22Rv1 (cell line): ENCODE measurements at regions not wholly inside any gene's neighbourhood (a gene's known extent, or its start where the extent isn't known, plus 50 kb on each side); places are given as distances from the start of the nearest gene placed in this dataset.

Experiments used
- H3K27ac ChIP-seq: fragments of 450-650 bp; 2 replicates; pipeline ENCODE4 v1.5.1; 2017
- ZFX ChIP-seq: fragments of 450-650 bp; IDR thresholded peaks from 2 replicates; pipeline ENCODE4 v1.6.1; 2017; ENCODE audit warnings: antibody characterized with exemption, borderline replicate concordance
- TF ChIP-seq, protein P1 (sequence below): fragments of 450-650 bp; IDR thresholded peaks from 2 replicates; pipeline ENCODE4 v1.5.1; 2017; ENCODE audit warnings: mild to moderate bottlenecking

DNA sequence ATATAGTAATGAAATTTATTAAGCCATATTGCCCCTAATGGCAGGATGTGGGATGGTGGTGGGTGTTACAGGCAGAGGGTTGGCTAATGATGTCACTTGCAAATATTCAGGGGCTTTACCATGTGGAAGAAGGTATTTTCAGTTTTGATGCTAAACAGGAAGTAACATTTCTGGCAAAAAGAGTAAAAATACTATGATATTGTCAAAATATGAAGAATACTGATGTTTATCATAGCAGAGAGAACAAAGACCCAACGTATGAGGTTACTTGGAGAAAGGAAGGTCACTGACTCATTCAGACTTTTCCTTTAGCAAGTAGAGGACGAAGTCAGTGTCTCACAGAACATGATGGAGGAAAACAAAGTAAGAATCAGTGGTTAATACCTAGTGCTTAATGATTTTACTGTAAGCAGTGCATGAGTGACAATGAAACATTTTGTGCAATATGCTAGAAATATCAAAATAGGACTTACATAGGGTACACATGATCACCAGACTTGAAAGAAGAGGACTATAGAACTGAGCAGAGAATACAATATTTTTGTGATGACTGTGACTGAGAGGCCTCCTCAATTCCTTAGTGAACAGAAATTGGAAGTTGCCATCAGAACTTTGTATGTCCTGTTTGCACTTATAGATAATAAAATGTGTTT lies 89.7 kb upstream of the STEAP4 start:
- TF ChIP-seq, protein P1, sequence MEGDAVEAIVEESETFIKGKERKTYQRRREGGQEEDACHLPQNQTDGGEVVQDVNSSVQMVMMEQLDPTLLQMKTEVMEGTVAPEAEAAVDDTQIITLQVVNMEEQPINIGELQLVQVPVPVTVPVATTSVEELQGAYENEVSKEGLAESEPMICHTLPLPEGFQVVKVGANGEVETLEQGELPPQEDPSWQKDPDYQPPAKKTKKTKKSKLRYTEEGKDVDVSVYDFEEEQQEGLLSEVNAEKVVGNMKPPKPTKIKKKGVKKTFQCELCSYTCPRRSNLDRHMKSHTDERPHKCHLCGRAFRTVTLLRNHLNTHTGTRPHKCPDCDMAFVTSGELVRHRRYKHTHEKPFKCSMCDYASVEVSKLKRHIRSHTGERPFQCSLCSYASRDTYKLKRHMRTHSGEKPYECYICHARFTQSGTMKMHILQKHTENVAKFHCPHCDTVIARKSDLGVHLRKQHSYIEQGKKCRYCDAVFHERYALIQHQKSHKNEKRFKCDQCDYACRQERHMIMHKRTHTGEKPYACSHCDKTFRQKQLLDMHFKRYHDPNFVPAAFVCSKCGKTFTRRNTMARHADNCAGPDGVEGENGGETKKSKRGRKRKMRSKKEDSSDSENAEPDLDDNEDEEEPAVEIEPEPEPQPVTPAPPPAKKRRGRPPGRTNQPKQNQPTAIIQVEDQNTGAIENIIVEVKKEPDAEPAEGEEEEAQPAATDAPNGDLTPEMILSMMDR = no peak
- no peak for TF ChIP-seq ZFX

DNA sequence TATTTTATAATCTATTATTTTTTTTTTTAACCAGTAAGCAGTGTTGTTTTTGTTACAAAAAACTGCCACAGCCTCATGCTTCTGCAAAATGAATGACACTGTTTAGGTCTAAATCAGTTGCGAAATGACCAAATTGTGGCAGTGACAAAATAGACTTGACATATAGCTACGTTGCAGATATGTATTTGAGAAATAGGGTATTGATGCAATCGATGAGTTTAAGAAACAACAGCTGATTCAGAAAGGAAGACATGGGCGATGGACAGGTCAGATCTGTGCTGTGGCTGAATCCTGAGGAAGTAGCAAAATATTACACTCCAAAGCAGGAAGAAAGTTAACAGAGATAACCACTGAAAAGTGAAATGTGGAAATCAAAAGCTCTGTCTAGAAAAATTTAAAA lies 89.0 kb upstream of the STEAP4 start:
- no peak for TF ChIP-seq ZFX
- TF ChIP-seq, protein P1 = no peak
- H3K27ac ChIP-seq = no peak overlapping the region

More for the DNA sequence above, 89.7 kb upstream of the STEAP4 start:
- no peak overlapping the region for H3K27ac ChIP-seq

DNA sequence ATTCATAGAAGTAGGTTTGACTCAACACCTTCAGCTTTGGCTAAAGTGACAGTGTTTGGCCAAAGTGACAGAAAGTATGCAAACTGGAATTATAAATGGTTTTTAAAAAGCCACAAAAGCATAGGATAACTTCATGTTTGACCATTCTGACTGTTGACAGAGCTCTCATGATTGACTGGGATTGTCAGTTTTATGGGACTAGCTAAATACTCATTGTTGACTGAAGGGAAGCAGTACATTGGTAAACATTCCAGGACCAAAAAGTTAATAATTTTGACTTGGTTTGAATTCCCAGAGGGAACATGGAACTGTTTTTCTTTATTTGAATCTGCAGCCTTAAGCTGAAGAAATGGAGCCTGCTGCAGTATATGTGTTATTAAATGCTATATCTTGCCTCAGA lies 84.6 kb upstream of the STEAP4 start:
- TF ChIP-seq, protein P1 = no peak
- TF ChIP-seq ZFX = no peak
- no peak overlapping the region for H3K27ac ChIP-seq

DNA sequence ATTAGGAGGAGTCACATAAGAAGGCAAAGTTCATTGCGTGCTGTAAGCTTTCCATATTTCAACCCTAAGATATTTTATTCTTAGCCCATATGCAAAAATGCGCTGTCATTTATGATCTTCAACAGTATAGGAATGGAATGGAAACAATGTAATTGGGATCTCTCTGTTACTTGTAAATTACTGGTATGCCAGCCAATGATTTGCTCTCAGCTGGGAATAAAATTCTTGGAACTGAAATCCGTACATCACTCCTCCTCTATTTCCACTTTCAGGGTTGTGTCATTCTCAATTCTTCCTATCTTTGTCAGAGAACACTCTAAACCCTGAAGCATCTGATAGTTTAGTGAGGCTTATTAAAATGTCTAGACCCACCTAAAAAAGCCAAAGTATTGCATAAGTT lies 80.7 kb upstream of the STEAP4 start:
- TF ChIP-seq, protein P1 = no peak
- TF ChIP-seq ZFX = no peak
- H3K27ac ChIP-seq = no peak overlapping the region

DNA sequence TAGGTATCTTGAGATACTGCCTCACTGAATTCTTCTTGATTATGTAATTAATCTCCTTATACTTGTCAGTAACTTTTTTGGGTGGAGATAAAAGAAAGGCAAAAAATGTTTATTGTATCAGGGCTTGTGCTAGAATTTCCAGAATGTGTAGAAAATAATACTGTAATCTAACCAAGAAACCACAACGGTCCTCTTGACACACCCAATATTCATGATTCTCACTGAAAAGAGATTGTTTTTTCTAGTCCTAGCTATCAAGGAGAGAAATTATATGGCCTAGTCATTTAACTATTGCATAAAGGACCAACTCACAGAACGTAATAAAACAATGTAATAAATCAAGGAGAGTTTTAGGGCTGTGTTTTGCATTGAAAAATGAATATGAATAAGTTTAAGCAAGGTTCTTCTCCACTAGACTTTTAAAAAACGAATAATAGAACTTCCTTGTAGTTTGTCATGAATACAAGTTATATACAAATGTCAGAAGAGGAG lies 80.0 kb upstream of the STEAP4 start:
- no peak overlapping the region for H3K27ac ChIP-seq
- no peak for TF ChIP-seq ZFX
- TF ChIP-seq, protein P1 = no peak

DNA sequence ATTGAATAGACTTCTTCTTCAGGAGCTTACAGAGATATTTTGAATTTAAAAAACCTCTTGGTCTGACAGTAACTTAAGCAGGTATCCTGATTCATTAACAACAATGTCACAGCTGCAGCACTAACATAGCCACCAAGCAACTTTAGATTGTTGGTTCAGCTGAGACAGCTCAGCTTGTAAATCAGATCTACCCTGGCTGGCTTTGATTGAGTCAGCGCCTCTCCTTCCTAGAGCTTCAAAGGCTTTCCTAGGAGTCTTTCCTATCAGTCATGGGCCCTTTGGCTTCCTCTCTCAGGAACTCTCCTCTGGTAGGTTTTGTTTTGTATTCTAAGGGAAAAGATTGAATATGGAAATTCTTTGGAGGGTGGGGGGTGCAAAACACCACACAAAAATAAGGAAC lies 70.7 kb upstream of the STEAP4 start:
- TF ChIP-seq, protein P1 = no peak
- no peak for TF ChIP-seq ZFX
- H3K27ac ChIP-seq = no peak overlapping the region

DNA sequence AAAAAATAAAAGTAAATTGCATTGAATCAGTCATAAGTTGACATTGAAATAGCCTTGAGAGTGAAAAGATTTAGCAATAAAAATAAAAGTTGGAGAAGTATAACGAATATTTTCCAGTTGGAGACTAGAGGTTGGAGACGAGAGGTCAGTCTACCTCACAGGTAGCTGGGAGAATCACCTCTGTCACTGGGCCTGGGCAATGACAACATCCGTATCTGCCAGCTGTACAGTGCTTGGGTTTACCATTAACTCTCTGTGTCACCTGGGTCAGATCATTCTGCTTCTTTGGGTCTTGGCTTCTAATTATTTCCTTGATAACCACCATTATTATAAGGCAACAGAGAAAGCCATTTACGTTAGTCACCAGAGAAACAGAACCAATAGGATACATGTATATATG lies 62.0 kb upstream of the STEAP4 start:
- TF ChIP-seq ZFX = no peak
- TF ChIP-seq, protein P1 = no peak
- no peak overlapping the region for H3K27ac ChIP-seq
